ENCODE measurements at regions not wholly inside any gene's neighbourhood (a gene's known extent, or its start where the extent isn't known, plus 50 kb on each side); places are given as distances from the start of the nearest gene placed in this dataset.

DNA sequence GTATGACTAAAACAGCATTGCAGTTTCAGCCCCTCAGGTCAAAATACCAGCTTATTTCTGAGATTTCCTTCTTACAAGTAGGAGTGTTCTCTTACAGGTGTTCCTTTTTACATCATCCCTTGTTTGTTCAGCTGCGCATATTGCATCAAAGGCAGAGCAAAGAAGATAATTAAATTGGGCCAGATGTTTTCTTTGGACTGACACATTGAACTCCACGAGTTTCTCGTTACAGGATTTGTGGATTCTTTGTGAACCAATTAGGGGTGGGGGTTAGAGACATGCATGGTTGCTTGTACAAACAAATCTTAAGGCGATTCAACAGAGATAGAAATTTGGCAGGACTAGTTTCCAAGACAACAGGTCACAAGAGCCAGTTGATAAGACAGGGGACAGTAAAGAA is 95.7 kb downstream of the SPANXN4 start (continued):
- TF ChIP-seq REST (IDR thresholded peaks at IDR 0.05; ENCODE audit: borderline replicate concordance) (no peak), REST (CRISPR knock-in tag; IDR thresholded peaks at IDR 0.05; ENCODE audit: low read depth) (no peak), PHTF2 (CRISPR knock-in tag; IDR thresholded peaks at IDR 0.05) (no peak), RAD51 (IDR thresholded peaks at IDR 0.05; ENCODE audit: borderline replicate concordance, low read depth) (no peak), ZNF644 (tag; IDR thresholded peaks at IDR 0.05; ENCODE audit: low read depth) (no peak)
